AG04449 (cell line): ENCODE measurements at regions not wholly inside any gene's neighbourhood (a gene's known extent, or its start where the extent isn't known, plus 50 kb on each side); places are given as distances from the start of the nearest gene placed in this dataset.

ENCODE experiments used
- CTCF ChIA-PET: fragments of 350-600 bp; formaldehyde crosslinking; extraction: SDS; loops from one replicate; lab custom pipeline; 2021; ENCODE audit warnings: antibody characterized with exemption; lab: Yijun Ruan, JAX
- POLR2A ChIA-PET: fragments of 400-600, 350-600 bp; formaldehyde crosslinking; extraction: SDS; loops from one replicate; lab custom pipeline; 2020; ENCODE audit warnings: antibody characterized with exemption, inconsistent platforms; lab: Yijun Ruan, JAX
- DNase-seq: peaks from one replicate; pipeline ENCODE4 v3.0.0-alpha.2; 2010; ENCODE audit warnings: low read depth, low spot score
- H3K4me3 ChIP-seq: 2 replicates; pipeline ENCODE4 v1.5.1; 2011; ENCODE audit warnings: low read depth, mild to moderate bottlenecking, control low read depth, low read length
- CTCF ChIP-seq: IDR thresholded peaks from one replicate; pipeline ENCODE4 v1.5.1; 2011; ENCODE audit warnings: mild to moderate bottlenecking, moderate library complexity, low read length, control low read depth, inconsistent platforms; ENCODE audit not compliant: insufficient read depth; ENCODE audit errors: missing control alignments

- no peak for DNase-seq
- TF ChIP-seq CTCF: no peak
- POLR2A ChIA-PET: no interaction called here
- CTCF ChIA-PET: no interaction called here
- H3K4me3 ChIP-seq: no peak overlapping the region
Observed at GRCh38 chr5:174376726-174377373, 331.3 kb downstream of the NSG2 start.

GRCh38 chr5:174378121-174378874 lies 332.8 kb downstream of the NSG2 start:
- H3K4me3 ChIP-seq: no peak overlapping the region
- TF ChIP-seq CTCF: no peak
- ChIA-PET CTCF (no interaction called here), POLR2A (no interaction called here)
- DNase-seq: no peak

GRCh38 chr5:174380311-174380710 lies 334.8 kb downstream of the NSG2 start:
- no peak for DNase-seq
- no peak for TF ChIP-seq CTCF
- ChIA-PET CTCF (no interaction called here), POLR2A (no interaction called here)
- no peak overlapping the region for H3K4me3 ChIP-seq

- no peak overlapping the region for H3K4me3 ChIP-seq
- ChIA-PET CTCF (no interaction called here), POLR2A (no interaction called here)
- TF ChIP-seq CTCF: no peak
- DNase-seq: no peak
Observed at GRCh38 chr5:174381241-174381640, 335.7 kb downstream of the NSG2 start.

GRCh38 chr5:174383210-174384167 lies 338.0 kb downstream of the NSG2 start:
- CTCF ChIA-PET: interaction anchor here (1.2 to 1.3 kb wide), 2 partner anchors 36 to 66 kb away, joined by 3 read pairs; no protein-coding TSS in a partner anchor
- no peak for TF ChIP-seq CTCF
- POLR2A ChIA-PET: no interaction called here
- H3K4me3 ChIP-seq: no peak overlapping the region
- DNase-seq: no peak
